ENCODE measurements at regions not wholly inside any gene's neighbourhood (a gene's known extent, or its start where the extent isn't known, plus 50 kb on each side); places are given as distances from the start of the nearest gene placed in this dataset.

DNA sequence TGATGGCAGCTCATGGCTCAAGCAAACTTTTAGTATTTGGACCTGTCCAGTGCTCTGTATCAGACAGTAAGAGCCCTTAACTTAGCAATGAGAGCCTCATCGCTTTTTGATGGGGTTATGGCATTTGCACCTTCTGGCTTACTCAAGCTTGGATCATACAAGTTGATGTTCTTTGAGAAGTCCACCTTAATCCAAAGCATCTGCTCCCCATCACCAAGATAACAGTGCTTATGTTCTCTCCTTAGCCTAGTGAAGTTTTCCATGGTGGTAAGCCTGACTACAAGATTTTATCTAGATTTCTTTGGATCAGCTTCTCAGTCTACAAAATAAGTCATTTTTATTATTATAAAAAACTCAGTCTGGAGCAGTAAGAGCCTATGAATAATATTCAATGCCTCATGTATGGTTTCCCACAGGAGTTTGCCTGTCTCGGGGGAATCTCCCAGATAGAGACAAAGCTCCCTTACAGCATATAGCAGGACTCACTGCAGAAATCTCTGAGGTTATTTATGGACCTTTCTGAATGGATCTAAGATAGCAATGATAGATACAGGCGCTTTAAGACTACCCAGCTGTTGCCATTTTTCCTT, 472.2 kb upstream of the LINC00305 start:
- no peaks in the 10 kb centered on the region for H3K36me3 ChIP-seq (ENCODE audit: insufficient read depth)
- no peaks in the 10 kb centered on the region for H3K4me1 ChIP-seq (ENCODE audit: insufficient read depth)
- DNase-seq (ENCODE audit: extremely low spot score): no peak
- WGBS: 40% methylated on average over 3 of the region's 3 CpGs
- no peak overlapping the region for H3K4me3 ChIP-seq (ENCODE audit: low read depth, low read length)
- no peak overlapping the region for H3K27ac ChIP-seq (ENCODE audit: low read depth)

GRCh38 chr18:64618390-64618789, 469.5 kb upstream of the LINC00305 start:
- Histone ChIP-seq H3K36me3 (ENCODE audit: insufficient read depth) (no peaks in the 10 kb centered on the region), H3K4me1 (ENCODE audit: insufficient read depth) (no peaks in the 10 kb centered on the region), H3K4me3 (ENCODE audit: low read depth, low read length) (no peak overlapping the region), H3K27ac (ENCODE audit: low read depth) (no peak overlapping the region)
- 73% methylated on average over 1 of the region's 1 CpG for WGBS
- no peak for DNase-seq (ENCODE audit: extremely low spot score)

GRCh38 chr18:64615021-64615420, 466.1 kb upstream of the LINC00305 start:
- Histone ChIP-seq H3K27ac (ENCODE audit: low read depth) (no peak overlapping the region), H3K4me3 (ENCODE audit: low read depth, low read length) (no peak overlapping the region), H3K36me3 (ENCODE audit: insufficient read depth) (no peaks in the 10 kb centered on the region), H3K4me1 (ENCODE audit: insufficient read depth) (no peaks in the 10 kb centered on the region)
- whole genome bisulfite sequencing: 32% methylated on average over 1 of the region's 1 CpG
- DNase-seq (ENCODE audit: extremely low spot score): no peak

DNA sequence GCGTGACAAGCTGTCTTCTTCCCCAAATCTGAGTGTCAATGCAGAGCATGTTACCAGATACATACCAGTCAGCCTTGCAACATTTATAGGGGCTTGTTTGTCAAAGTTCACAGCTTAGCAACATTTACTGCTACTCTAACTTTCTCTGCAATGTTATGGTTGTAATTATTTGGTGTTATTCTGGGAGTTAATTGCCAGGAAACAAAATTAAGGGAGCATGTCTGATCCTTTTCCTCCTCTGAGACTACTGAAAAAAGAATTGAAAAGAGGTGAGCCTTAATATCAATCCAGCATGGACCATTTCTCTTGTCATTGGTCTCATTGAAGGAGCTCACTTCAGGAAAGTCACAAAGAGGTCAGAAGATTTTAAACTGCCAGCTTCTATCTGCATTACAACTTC, 465.6 kb upstream of the LINC00305 start:
- DNase-seq (ENCODE audit: extremely low spot score): no peak
- Histone ChIP-seq H3K36me3 (ENCODE audit: insufficient read depth) (no peaks in the 10 kb centered on the region), H3K4me1 (ENCODE audit: insufficient read depth) (no peaks in the 10 kb centered on the region), H3K4me3 (ENCODE audit: low read depth, low read length) (no peak overlapping the region), H3K27ac (ENCODE audit: low read depth) (no peak overlapping the region)
- WGBS: 57% methylated on average over 1 of the region's 1 CpG

GRCh38 chr18:64592246-64592645, 443.4 kb upstream of the LINC00305 start:
- Histone ChIP-seq H3K36me3 (ENCODE audit: insufficient read depth) (no peaks in the 10 kb centered on the region), H3K4me3 (ENCODE audit: low read depth, low read length) (no peak overlapping the region), H3K27ac (ENCODE audit: low read depth) (no peak overlapping the region), H3K4me1 (ENCODE audit: insufficient read depth) (no peaks in the 10 kb centered on the region)
- DNase-seq (ENCODE audit: extremely low spot score): no peak
- WGBS: 95% methylated on average over 1 of the region's 1 CpG

GRCh38 chr18:64589000-64589399, 440.1 kb upstream of the LINC00305 start:
- no peak overlapping the region for H3K27ac ChIP-seq (ENCODE audit: low read depth)
- H3K4me3 ChIP-seq (ENCODE audit: low read depth, low read length): no peak overlapping the region
- 80% methylated on average over 3 of the region's 3 CpGs for WGBS
- no peaks in the 10 kb centered on the region for H3K4me1 ChIP-seq (ENCODE audit: insufficient read depth)
- no peak for DNase-seq (ENCODE audit: extremely low spot score)
- H3K36me3 ChIP-seq (ENCODE audit: insufficient read depth): no peaks in the 10 kb centered on the region

- H3K4me3 ChIP-seq (ENCODE audit: low read depth, low read length): no peak overlapping the region
- no peak for DNase-seq (ENCODE audit: extremely low spot score)
- 86% methylated on average over 2 of the region's 2 CpGs for WGBS
- H3K27ac ChIP-seq (ENCODE audit: low read depth): no peak overlapping the region
- no peaks in the 10 kb centered on the region for H3K36me3 ChIP-seq (ENCODE audit: insufficient read depth)
- no peaks in the 10 kb centered on the region for H3K4me1 ChIP-seq (ENCODE audit: insufficient read depth)
Measured at GRCh38 chr18:64566456-64566855, 417.6 kb upstream of the LINC00305 start.

GRCh38 chr18:64562651-64563050, 413.8 kb upstream of the LINC00305 start:
- Histone ChIP-seq H3K4me1 (ENCODE audit: insufficient read depth) (no peaks in the 10 kb centered on the region), H3K4me3 (ENCODE audit: low read depth, low read length) (no peak overlapping the region), H3K27ac (ENCODE audit: low read depth) (no peak overlapping the region), H3K36me3 (ENCODE audit: insufficient read depth) (no peaks in the 10 kb centered on the region)
- DNase-seq (ENCODE audit: extremely low spot score): no peak

- no peaks in the 10 kb centered on the region for H3K36me3 ChIP-seq (ENCODE audit: insufficient read depth)
- DNase-seq (ENCODE audit: extremely low spot score): no peak
- H3K4me3 ChIP-seq (ENCODE audit: low read depth, low read length): no peak overlapping the region
- 96% methylated on average over 4 of the region's 4 CpGs for WGBS
- no peak overlapping the region for H3K27ac ChIP-seq (ENCODE audit: low read depth)
- peaks cover 1% of the 10 kb centered on the region for H3K4me1 ChIP-seq (ENCODE audit: insufficient read depth)
Measured at GRCh38 chr18:64546451-64546850, 397.6 kb upstream of the LINC00305 start.

DNA sequence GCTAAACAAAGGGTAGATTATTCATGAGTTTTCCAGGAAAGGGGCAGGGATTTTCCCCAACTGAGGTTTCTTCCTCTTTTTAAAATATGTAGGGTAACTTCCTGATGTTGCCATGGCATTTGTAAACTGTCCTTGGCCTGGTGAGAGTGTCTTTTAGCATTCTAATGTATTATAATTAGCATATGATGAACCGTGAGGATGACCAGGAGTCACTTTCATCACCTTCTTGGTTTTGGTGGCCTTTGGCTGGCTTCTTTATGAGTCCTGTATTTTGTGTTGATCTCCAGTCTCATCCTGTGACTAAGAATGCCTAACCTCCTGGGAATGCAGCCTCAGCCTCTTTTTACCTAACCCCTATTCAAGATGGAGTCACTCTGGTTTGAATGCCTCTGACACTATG, 391.0 kb upstream of the LINC00305 start:
- 79% methylated on average over 1 of the region's 1 CpG for WGBS
- H3K4me1 ChIP-seq (ENCODE audit: insufficient read depth): peaks cover 1% of the 10 kb centered on the region
- no peaks in the 10 kb centered on the region for H3K36me3 ChIP-seq (ENCODE audit: insufficient read depth)
- H3K4me3 ChIP-seq (ENCODE audit: low read depth, low read length): no peak overlapping the region
- no peak for DNase-seq (ENCODE audit: extremely low spot score)
- H3K27ac ChIP-seq (ENCODE audit: low read depth): no peak overlapping the region

DNA sequence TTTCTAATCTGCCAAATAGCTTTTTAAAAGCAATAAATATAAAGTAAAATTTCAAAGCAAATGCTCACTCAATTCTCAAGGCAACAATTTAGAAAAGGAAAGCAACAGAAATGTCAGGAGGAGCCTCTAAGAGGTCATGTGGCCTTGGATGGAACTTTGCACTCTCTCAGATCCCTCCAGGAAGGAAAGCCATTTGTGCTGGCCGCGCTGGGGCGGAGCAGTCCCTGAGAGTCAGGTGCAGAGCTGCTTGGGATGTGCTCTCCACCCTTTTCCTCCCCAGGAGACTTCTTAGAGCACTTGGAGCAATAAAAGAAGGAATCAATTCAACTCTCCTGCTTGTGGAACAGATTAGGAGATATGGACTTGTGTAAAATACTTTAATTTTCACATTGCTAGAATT, 379.8 kb upstream of the LINC00305 start:
- Histone ChIP-seq H3K27ac (ENCODE audit: low read depth) (no peak overlapping the region), H3K4me3 (ENCODE audit: low read depth, low read length) (no peak overlapping the region)

DNA sequence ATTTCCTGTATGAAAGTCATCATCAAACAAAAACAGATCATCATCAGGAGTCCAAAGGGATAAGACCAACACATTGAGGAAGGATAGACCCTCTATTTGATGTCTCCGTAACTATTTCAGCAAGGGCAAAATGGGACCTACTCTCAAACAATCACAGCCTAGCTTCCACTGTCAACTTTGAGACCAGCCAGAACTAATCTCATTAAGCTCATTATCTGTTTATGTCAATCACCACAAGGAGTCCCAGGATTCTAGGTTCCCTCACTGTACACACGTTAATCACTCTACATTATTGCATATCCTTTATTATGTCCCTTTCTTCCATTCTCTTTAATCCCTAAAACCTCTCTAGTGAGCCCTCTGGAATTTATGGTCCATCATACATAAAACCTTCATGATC, 370.3 kb upstream of the LINC00305 start:
- no peak for DNase-seq (ENCODE audit: extremely low spot score)
- Histone ChIP-seq H3K27ac (ENCODE audit: low read depth) (no peak overlapping the region), H3K36me3 (ENCODE audit: insufficient read depth) (no peaks in the 10 kb centered on the region), H3K4me3 (ENCODE audit: low read depth, low read length) (no peak overlapping the region), H3K4me1 (ENCODE audit: insufficient read depth) (no peaks in the 10 kb centered on the region)
- 43% methylated on average over 2 of the region's 2 CpGs for WGBS

More for the DNA sequence above, 379.8 kb upstream of the LINC00305 start:
- no peaks in the 10 kb centered on the region for H3K4me1 ChIP-seq (ENCODE audit: insufficient read depth)
- WGBS: 88% methylated on average over 3 of the region's 3 CpGs
- DNase-seq (ENCODE audit: extremely low spot score): no peak
- H3K36me3 ChIP-seq (ENCODE audit: insufficient read depth): no peaks in the 10 kb centered on the region

GRCh38 chr18:64518191-64518590, 369.3 kb upstream of the LINC00305 start:
- 77% methylated on average over 2 of the region's 2 CpGs for WGBS
- H3K4me3 ChIP-seq (ENCODE audit: low read depth, low read length): no peak overlapping the region
- H3K4me1 ChIP-seq (ENCODE audit: insufficient read depth): no peaks in the 10 kb centered on the region
- no peak overlapping the region for H3K27ac ChIP-seq (ENCODE audit: low read depth)
- no peak for DNase-seq (ENCODE audit: extremely low spot score)
- H3K36me3 ChIP-seq (ENCODE audit: insufficient read depth): no peaks in the 10 kb centered on the region

DNA sequence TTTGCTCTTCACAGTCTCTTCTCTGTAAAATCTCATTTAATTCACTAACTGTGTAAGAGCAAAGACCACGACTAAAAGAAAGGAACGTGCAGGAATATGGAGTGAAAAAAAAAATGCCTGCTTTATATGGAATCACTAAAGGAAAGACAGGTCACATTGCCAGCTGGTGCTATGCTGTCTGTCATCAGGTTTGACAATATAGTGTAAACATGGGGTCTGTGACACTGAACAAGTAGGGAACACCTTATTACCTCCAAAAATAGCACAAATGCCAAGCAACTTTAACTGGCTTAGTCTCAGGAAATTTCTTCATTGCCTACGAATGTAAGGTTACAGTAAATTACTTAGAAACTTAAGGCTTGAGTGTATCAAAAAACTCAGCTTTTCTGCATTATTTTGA, 364.5 kb upstream of the LINC00305 start:
- Histone ChIP-seq H3K36me3 (ENCODE audit: insufficient read depth) (no peaks in the 10 kb centered on the region), H3K4me1 (ENCODE audit: insufficient read depth) (no peaks in the 10 kb centered on the region), H3K27ac (ENCODE audit: low read depth) (no peak overlapping the region), H3K4me3 (ENCODE audit: low read depth, low read length) (no peak overlapping the region)
- DNase-seq (ENCODE audit: extremely low spot score): no peak
- 51% methylated on average over 3 of the region's 3 CpGs for WGBS

- Histone ChIP-seq H3K4me3 (ENCODE audit: low read depth, low read length) (no peak overlapping the region), H3K27ac (ENCODE audit: low read depth) (no peak overlapping the region), H3K36me3 (ENCODE audit: insufficient read depth) (no peaks in the 10 kb centered on the region), H3K4me1 (ENCODE audit: insufficient read depth) (no peaks in the 10 kb centered on the region)
- DNase-seq (ENCODE audit: extremely low spot score): no peak
- 80% methylated on average over 5 of the region's 5 CpGs for WGBS
Measured at GRCh38 chr18:64490207-64490606, 341.3 kb upstream of the LINC00305 start.
